Uterus (tissue), 3 donors: ENCODE measurements at regions not wholly inside any gene's neighbourhood (a gene's known extent, or its start where the extent isn't known, plus 50 kb on each side); places are given as distances from the start of the nearest gene placed in this dataset.

Source experiments
- DNase-seq, 2 donors: peaks; one replicate each; pipeline ENCODE4 v3.0.0-alpha.2; 2019 to 2020
- H3K27ac ChIP-seq, 2 donors: fragments of 200-600 bp; sonication (generic); 1 replicate in 1 of 2; 2 replicates in 1 of 2; pipeline ENCODE4 v1.5.1; 2016 to 2018
- H3K27me3 ChIP-seq, 2 donors: fragments of 200-600 bp; sonication (generic); one replicate each; pipeline ENCODE4 v1.5.1; 2018 to 2019; ENCODE audit warnings: control low read depth in 1 of 2
- H3K36me3 ChIP-seq, 2 donors: fragments of 200-600 bp; sonication (generic); one replicate each; pipeline ENCODE4 v1.5.1; 2019; ENCODE audit warnings: control low read depth in 1 of 2
- H3K4me1 ChIP-seq, 2 donors: fragments of 200-600 bp; sonication (generic); one replicate each; pipeline ENCODE4 v1.5.1; 2018 to 2019; ENCODE audit warnings: control low read depth in 1 of 2
- H3K4me3 ChIP-seq, 2 donors: fragments of 200-600 bp; sonication (generic); 1 replicate in 1 of 2; 2 replicates in 1 of 2; pipeline ENCODE4 v1.5.1; 2018 to 2019; ENCODE audit warnings: mild to moderate bottlenecking in 1 of 2
- H3K9me3 ChIP-seq, 2 donors: fragments of 200-600 bp; sonication (generic); one replicate each; pipeline ENCODE4 v1.5.1; 2019; ENCODE audit warnings: control low read depth in 1 of 2
- POLR2A ChIP-seq, 2 donors: fragments of 450-650 bp; IDR thresholded peaks; one replicate each; pipeline ENCODE4 v1.6.1; 2016; ENCODE audit warnings: antibody characterized with exemption in 2 of 2, mild to moderate bottlenecking in 1 of 2, moderate library complexity in 1 of 2
- intact Hi-C: fragments of 100-400 bp; cut with DNase I; formaldehyde crosslinking; loops from one replicate; pipeline ENCODE4 v1.15.1; 2023; ENCODE audit warnings: low total_unique reads
- TF ChIP-seq, protein P1 (sequence below), 4 experiments: fragments of 200-600 bp in 2 of 4; fragments of 450-650 bp in 2 of 4; sonication (generic) in 2 of 4; IDR thresholded peaks; one replicate each; pipeline ENCODE4 v1.5.1; 2016 to 2019; ENCODE audit warnings: antibody characterized with exemption in 4 of 4, mild to moderate bottlenecking in 2 of 4, moderate library complexity in 1 of 4
- donor health status: DM: yes; HTN: yes; CAD: no.

DNA sequence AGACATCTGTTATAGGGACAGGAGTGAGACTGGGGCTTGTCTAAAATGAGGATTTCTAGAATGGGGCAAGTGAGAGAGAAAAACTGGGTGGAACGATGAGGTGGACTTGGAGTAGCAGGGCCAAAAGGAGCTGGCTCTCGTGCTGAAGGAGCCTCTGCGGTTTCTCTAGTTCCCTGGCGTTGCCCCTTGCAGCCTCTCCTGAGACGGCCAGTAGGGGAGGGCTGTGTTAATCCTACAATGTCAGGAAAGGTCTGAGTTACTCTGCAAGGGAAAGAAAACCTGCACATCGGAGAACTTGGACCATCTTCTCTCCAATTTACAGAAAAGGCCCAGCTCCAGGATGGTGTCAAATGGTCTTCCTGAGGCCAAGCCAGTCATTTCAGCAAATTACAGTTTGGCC lies 963.8 kb upstream of the FLRT2 start:
- H3K4me1 ChIP-seq: no peaks in the 10 kb centered on the region
- no peak overlapping the region for H3K4me3 ChIP-seq
- no peaks in the 10 kb centered on the region for H3K9me3 ChIP-seq
- intact Hi-C loops: no loop called here
- no peak for TF ChIP-seq POLR2A (IDR thresholded peaks at IDR 0.05)
- TF ChIP-seq, protein P1, sequence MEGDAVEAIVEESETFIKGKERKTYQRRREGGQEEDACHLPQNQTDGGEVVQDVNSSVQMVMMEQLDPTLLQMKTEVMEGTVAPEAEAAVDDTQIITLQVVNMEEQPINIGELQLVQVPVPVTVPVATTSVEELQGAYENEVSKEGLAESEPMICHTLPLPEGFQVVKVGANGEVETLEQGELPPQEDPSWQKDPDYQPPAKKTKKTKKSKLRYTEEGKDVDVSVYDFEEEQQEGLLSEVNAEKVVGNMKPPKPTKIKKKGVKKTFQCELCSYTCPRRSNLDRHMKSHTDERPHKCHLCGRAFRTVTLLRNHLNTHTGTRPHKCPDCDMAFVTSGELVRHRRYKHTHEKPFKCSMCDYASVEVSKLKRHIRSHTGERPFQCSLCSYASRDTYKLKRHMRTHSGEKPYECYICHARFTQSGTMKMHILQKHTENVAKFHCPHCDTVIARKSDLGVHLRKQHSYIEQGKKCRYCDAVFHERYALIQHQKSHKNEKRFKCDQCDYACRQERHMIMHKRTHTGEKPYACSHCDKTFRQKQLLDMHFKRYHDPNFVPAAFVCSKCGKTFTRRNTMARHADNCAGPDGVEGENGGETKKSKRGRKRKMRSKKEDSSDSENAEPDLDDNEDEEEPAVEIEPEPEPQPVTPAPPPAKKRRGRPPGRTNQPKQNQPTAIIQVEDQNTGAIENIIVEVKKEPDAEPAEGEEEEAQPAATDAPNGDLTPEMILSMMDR (IDR thresholded peaks at IDR 0.05): no peak
- H3K27me3 ChIP-seq: no peaks in the 10 kb centered on the region
- H3K36me3 ChIP-seq: no peaks in the 10 kb centered on the region
- DNase-seq: no peak
- no peak overlapping the region for H3K27ac ChIP-seq

DNA sequence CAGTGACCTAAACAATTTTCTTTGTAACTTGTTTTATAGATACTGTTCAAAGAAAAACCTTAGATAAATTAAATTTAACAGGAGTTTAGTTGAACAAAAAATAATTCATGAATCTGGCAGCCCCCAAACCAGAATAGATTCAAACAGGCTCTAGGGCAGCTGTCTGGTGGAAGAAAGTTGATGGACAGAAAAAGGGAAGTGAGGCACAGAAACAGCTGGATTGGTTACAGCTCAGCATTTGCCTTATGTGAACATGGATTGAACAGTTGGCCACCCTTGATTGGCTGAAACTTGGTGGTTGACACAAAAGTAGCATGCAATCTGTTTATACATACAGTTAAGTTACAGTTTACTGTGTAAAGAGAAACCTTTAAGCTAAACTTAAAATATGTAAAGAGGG lies 954.3 kb upstream of the FLRT2 start:
- DNase-seq: no peak
- intact Hi-C loops: no loop called here
- H3K9me3 ChIP-seq: no peaks in the 10 kb centered on the region
- no peak overlapping the region for H3K27ac ChIP-seq
- H3K4me1 ChIP-seq: no peaks in the 10 kb centered on the region
- TF ChIP-seq, protein P1 (IDR thresholded peaks at IDR 0.05): no peak
- TF ChIP-seq POLR2A (IDR thresholded peaks at IDR 0.05): no peak
- H3K36me3 ChIP-seq: no peaks in the 10 kb centered on the region
- H3K27me3 ChIP-seq: no peaks in the 10 kb centered on the region
- no peak overlapping the region for H3K4me3 ChIP-seq

DNA sequence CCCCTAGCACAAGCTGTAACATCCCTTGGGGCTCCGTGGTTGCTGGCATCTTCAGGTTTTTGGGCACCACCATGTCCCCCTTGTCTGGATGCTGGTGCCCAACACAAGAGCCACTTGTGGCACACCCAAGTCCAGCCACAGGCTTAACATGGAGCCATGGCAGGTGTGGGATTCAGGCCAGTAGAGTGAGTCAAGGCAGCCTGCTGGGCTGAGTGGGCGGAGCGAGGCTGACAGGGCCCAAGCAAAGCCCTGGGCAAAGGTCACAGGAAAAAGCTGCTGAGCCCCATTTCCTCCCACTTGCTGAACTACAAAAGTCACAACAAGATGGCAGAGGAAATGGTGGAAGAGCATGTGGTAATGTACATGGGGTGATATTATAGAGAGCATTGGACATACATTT lies 950.7 kb upstream of the FLRT2 start:
- Histone ChIP-seq H3K9me3 (no peaks in the 10 kb centered on the region), H3K27me3 (no peaks in the 10 kb centered on the region), H3K36me3 (no peaks in the 10 kb centered on the region), H3K4me1 (no peaks in the 10 kb centered on the region), H3K27ac (no peak overlapping the region), H3K4me3 (no peak overlapping the region)
- TF ChIP-seq, protein P1 (IDR thresholded peaks at IDR 0.05): no peak
- intact Hi-C loops: no loop called here
- DNase-seq: no peak

DNA sequence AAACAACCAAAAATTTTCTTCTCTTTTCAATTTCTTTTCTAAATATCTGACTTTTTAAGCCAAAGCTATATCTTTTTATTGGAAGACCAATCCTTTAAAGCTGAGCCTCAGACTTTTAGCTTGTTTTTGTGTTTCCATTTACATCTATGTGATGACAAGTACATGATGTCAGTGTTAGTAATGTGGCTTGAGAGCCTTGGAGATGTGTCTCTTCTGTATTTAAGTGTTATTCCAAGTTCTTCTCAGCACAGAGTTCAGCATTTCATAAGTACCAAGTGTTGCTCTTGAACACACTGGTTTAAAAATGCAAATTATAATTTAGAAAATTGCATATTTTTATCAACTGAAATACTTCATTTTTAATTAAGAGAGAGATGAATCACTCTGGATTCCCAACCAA lies 948.9 kb upstream of the FLRT2 start:
- TF ChIP-seq, protein P1 (IDR thresholded peaks at IDR 0.05): no peak
- TF ChIP-seq POLR2A (IDR thresholded peaks at IDR 0.05): no peak
- H3K4me1 ChIP-seq: no peaks in the 10 kb centered on the region
- no peak overlapping the region for H3K4me3 ChIP-seq
- intact Hi-C loops: no loop called here
- H3K27me3 ChIP-seq: no peaks in the 10 kb centered on the region
- H3K27ac ChIP-seq: no peak overlapping the region
- no peaks in the 10 kb centered on the region for H3K36me3 ChIP-seq
- H3K9me3 ChIP-seq: no peaks in the 10 kb centered on the region
- no peak for DNase-seq

DNA sequence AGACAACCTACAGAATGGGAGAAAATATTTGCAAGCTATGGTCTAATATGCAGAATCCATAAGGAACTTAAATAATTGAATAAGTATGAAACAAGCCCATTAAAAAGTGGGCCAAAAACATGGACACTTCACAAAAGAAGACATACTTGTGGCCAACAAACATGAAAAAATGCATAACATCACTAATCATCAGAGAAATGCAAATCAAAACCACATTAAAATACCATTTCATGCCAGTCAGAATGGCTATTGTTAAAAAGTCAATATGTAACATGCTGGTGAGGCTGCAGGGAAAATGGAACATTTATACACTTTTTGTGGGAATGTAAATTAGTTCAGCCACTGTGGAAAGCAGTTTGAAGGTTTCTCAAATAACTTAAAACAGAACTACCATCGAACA lies 945.4 kb upstream of the FLRT2 start:
- Histone ChIP-seq H3K4me1 (no peaks in the 10 kb centered on the region), H3K9me3 (no peaks in the 10 kb centered on the region), H3K36me3 (no peaks in the 10 kb centered on the region), H3K27ac (no peak overlapping the region), H3K4me3 (no peak overlapping the region), H3K27me3 (no peaks in the 10 kb centered on the region)
- no peak for DNase-seq
- intact Hi-C loops: no loop called here
- no peak for TF ChIP-seq POLR2A (IDR thresholded peaks at IDR 0.05)
- TF ChIP-seq, protein P1 (IDR thresholded peaks at IDR 0.05): no peak
